ENCODE measurements at regions not wholly inside any gene's neighbourhood (a gene's known extent, or its start where the extent isn't known, plus 50 kb on each side); places are given as distances from the start of the nearest gene placed in this dataset.

- TF ChIP-seq CTCF (conservative IDR thresholded peaks at IDR 0.05; ENCODE audit: low read depth, low read length) (no peak), EZH2 (IDR thresholded peaks at IDR 0.05; ENCODE audit: borderline replicate concordance, low read depth, low read length, poor library complexity, severe bottlenecking) (no peak)
Measured at GRCh38 chr7:50854831-50855230, 72.1 kb upstream of the GRB10 start.
